GM10266 (cell line): ENCODE measurements at regions not wholly inside any gene's neighbourhood (a gene's known extent, or its start where the extent isn't known, plus 50 kb on each side); places are given as distances from the start of the nearest gene placed in this dataset.

Experiments
- DNase-seq: peaks from one replicate; pipeline ENCODE4 v3.0.0; 2012; ENCODE audit errors: extremely low spot score
- TF ChIP-seq, protein P1 (sequence below): IDR thresholded peaks from 2 replicates; pipeline ENCODE4 v1.5.1; 2012; ENCODE audit warnings: mild to moderate bottlenecking, low read depth; ENCODE audit not compliant: control insufficient read depth, insufficient read depth; ENCODE audit errors: missing control alignments

GRCh38 chr5:8944005-8944404 lies 601.9 kb downstream of the SEMA5A start:
- no peak for DNase-seq
- TF ChIP-seq, protein P1, sequence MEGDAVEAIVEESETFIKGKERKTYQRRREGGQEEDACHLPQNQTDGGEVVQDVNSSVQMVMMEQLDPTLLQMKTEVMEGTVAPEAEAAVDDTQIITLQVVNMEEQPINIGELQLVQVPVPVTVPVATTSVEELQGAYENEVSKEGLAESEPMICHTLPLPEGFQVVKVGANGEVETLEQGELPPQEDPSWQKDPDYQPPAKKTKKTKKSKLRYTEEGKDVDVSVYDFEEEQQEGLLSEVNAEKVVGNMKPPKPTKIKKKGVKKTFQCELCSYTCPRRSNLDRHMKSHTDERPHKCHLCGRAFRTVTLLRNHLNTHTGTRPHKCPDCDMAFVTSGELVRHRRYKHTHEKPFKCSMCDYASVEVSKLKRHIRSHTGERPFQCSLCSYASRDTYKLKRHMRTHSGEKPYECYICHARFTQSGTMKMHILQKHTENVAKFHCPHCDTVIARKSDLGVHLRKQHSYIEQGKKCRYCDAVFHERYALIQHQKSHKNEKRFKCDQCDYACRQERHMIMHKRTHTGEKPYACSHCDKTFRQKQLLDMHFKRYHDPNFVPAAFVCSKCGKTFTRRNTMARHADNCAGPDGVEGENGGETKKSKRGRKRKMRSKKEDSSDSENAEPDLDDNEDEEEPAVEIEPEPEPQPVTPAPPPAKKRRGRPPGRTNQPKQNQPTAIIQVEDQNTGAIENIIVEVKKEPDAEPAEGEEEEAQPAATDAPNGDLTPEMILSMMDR = no peak

DNA sequence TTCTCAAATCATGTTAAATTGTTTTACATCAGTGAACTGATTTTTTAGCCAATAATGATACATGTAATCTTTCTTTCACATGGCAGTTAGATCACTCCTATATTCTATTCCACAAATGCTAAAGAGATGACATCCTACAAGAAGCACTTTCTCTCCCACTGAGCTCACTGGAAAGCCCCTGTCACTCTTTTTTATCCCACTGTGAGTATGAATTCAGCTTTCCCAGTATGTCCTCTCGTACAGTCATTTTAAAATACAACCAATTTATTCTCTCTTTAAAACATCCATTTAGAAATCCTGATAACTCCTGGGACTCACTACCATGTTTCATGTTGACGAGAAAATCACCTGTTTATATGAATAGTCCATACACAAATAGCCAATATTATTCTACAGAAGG lies 599.9 kb downstream of the SEMA5A start:
- TF ChIP-seq, protein P1 = no peak

DNA sequence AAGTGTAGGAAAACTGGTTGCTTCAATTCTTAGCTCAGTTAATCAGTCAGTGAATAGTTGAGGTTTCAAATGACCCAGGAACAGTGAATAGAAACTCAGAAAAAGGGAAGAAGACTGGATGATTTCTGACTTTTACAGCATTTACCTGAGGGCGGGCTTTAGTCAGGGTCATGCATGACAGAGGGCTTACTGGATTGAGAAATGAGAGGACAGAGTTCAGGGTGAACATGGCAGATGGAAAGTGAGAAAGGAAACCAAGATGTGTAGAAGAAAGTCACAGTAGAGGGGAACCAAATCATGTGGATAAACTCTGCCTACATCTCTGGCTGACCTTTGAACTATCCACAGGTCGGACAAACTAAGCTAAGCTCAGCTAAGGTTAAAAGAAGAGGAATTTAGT lies 596.0 kb downstream of the SEMA5A start:
- TF ChIP-seq, protein P1 = no peak
- DNase-seq = no peak

More for the DNA sequence above, 599.9 kb downstream of the SEMA5A start:
- no peak for DNase-seq

GRCh38 chr5:8952147-8952546 lies 593.7 kb downstream of the SEMA5A start:
- TF ChIP-seq, protein P1 = no peak
- no peak for DNase-seq

DNA sequence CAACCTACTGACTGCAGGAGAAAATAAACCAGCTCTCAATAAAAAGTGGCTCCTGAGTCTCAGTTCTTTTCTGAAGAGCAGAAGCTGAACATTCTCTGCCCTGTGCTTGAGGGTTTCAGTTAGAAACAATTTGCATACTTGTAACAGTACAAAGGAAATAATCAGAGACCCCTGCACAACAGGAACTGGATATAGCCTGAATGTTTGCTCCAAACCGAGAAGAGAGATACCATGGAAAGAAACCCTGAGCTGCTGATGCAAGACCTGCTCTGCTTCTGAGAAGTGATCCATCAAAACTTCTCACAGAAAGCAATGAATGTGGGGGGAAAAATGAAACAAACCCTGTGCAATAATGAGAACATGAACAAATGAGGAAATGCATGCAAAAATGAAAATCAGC lies 592.9 kb downstream of the SEMA5A start:
- no peak for DNase-seq
- TF ChIP-seq, protein P1 = no peak

DNA sequence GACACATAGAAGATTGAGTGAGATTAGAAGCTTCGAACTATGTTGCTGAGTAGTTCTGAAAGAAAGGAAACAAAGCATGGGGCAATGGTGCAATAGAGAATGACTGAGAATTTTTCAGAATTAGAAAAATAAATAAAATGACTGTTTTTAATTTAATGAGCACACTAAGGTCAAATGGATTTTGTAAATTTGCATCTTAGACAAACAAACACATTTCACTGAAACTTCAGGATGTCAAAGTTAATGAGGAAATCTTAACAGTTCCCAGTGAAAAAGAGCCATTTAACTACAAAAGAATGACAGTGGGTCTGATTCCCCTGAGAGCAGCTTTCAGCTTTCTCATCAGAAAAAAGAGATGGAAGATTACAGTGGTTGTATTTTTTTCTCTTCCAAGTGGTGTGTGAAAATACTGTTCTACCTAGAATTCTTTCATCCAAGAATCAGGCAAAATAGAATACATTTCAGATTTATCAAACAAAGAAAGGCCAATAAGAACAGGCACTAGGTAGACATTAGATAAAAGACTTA lies 591.9 kb downstream of the SEMA5A start:
- TF ChIP-seq, protein P1 = no peak
- DNase-seq = no peak

GRCh38 chr5:8954801-8955200 lies 591.1 kb downstream of the SEMA5A start:
- no peak for DNase-seq
- TF ChIP-seq, protein P1 = no peak
